ENCODE measurements at regions not wholly inside any gene's neighbourhood (a gene's known extent, or its start where the extent isn't known, plus 50 kb on each side); places are given as distances from the start of the nearest gene placed in this dataset.

- no peak for TF ChIP-seq CTCF (conservative IDR thresholded peaks at IDR 0.05)
- TF ChIP-seq EZH2 (IDR thresholded peaks at IDR 0.05; ENCODE audit: low read depth) = no peak
Observed at GRCh38 chr11:70734911-70735310, 336.6 kb downstream of the CTTN start.
